ENCODE measurements at regions not wholly inside any gene's neighbourhood (a gene's known extent, or its start where the extent isn't known, plus 50 kb on each side); places are given as distances from the start of the nearest gene placed in this dataset.
"Not testable (repeated sequence)": the region's sequence is repeated elsewhere in the genome, so short reads cannot be mapped to it uniquely, and the experiment has no call there.

DNA sequence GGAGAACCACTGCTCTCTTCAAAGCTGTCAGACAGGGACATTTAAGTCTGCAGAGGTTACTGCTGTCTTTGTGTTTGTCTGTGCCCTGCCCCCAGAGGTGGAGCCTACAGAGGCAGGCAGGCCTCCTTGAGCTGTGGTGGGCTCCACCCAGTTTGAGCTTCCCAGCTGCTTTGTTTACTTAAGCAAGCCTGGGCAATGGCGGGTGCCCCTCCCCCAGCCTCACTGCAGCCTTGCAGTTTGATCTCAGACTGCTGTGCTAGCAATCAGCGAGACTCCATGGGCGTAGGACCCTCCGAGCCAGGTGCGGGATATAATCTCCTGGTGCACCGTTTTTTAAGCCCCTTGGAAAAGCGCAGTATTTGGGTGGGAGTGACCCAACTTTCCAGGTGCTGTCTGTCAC is 290.6 kb upstream of the MEIS1 start:
- not testable (repeated sequence) for H2BK120ac ChIP-seq (ENCODE audit: low read depth, low read length); H3K27ac ChIP-seq (ENCODE audit: low read depth, low read length); H3K4me3 ChIP-seq (ENCODE audit: low read length); H3K4me1 ChIP-seq (ENCODE audit: control insufficient read depth, low read depth, low read length); H3K9ac ChIP-seq (ENCODE audit: low read length); H3K27me3 ChIP-seq (ENCODE audit: insufficient read depth, low read length, poor library complexity); H3K23ac ChIP-seq (ENCODE audit: low read length); H4K5ac ChIP-seq (ENCODE audit: low read length); H2BK15ac ChIP-seq (replicated peaks; ENCODE audit: low read depth); H3K56ac ChIP-seq (ENCODE audit: low read length); H3K79me1 ChIP-seq (ENCODE audit: low read length); H4K8ac ChIP-seq (ENCODE audit: low read depth, low read length); H3K4ac ChIP-seq (ENCODE audit: low read depth, low read length); H3K18ac ChIP-seq (ENCODE audit: low read length); DNase-seq; H3K36me3 ChIP-seq (ENCODE audit: control insufficient read depth, insufficient read depth, low read length); H2AK5ac ChIP-seq (ENCODE audit: low read length); H2BK5ac ChIP-seq (ENCODE audit: low read length); H3K79me2 ChIP-seq (ENCODE audit: control insufficient read depth, insufficient read depth, low read length); H3K4me2 ChIP-seq (ENCODE audit: low read length)
- no CpG with 5 or more reads among the region's 7 CpGs for WGBS (ENCODE audit: extremely low coverage, insufficient coverage, low lambda C conversion rate)

DNA sequence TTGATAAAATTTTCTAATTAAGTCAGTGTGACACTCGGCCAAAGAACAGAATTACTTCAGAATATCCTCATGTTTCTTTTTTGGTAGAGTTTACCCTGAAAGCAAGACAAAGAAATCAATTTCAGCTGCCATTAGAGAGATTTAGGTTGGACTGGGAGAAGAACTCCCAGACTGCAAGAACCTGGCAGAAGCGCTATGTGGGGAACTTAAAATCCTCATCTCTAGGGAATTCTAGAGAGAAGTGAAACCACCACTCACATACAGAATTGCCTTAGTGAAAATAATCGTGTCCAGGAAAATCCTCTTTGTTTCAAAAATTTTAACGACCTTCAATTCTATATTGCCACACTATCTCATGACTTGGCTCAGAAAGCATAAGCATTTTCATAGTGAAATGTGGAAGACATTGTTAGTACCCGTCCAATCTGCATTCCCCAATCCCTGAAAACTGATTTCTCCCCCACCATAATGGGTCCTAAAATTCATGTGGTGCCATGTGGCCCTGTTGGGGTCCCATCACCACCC is 297.3 kb upstream of the MEIS1 start:
- H3K18ac ChIP-seq (ENCODE audit: low read length): no peak overlapping the region
- no peak overlapping the region for H3K56ac ChIP-seq (ENCODE audit: low read length)
- H3K23ac ChIP-seq (ENCODE audit: low read length): no peak overlapping the region
- H3K4me2 ChIP-seq (ENCODE audit: low read length): no peak overlapping the region
- H2BK5ac ChIP-seq (ENCODE audit: low read length): no peak overlapping the region
- H3K4me3 ChIP-seq (ENCODE audit: low read length): no peak overlapping the region
- H4K5ac ChIP-seq (ENCODE audit: low read length): no peak overlapping the region
- H2AK5ac ChIP-seq (ENCODE audit: low read length): no peak overlapping the region
- no CpG with 5 or more reads among the region's 5 CpGs for WGBS (ENCODE audit: extremely low coverage, insufficient coverage, low lambda C conversion rate)
- no peaks in the 10 kb centered on the region for H3K79me1 ChIP-seq (ENCODE audit: low read length)
- H2BK15ac ChIP-seq (replicated peaks; ENCODE audit: low read depth): no peak overlapping the region
- H2BK120ac ChIP-seq (ENCODE audit: low read depth, low read length): no peak overlapping the region
- no peak overlapping the region for H3K9ac ChIP-seq (ENCODE audit: low read length)
- no peaks in the 10 kb centered on the region for H3K36me3 ChIP-seq (ENCODE audit: control insufficient read depth, insufficient read depth, low read length)
- no peaks in the 10 kb centered on the region for H3K79me2 ChIP-seq (ENCODE audit: control insufficient read depth, insufficient read depth, low read length)
- H4K8ac ChIP-seq (ENCODE audit: low read depth, low read length): no peak overlapping the region
- no peak overlapping the region for H3K27ac ChIP-seq (ENCODE audit: low read depth, low read length)
- H3K4ac ChIP-seq (ENCODE audit: low read depth, low read length): no peak overlapping the region
- no peaks in the 10 kb centered on the region for H3K27me3 ChIP-seq (ENCODE audit: insufficient read depth, low read length, poor library complexity)
- no peaks in the 10 kb centered on the region for H3K4me1 ChIP-seq (ENCODE audit: control insufficient read depth, low read depth, low read length)
- DNase-seq: no peak

DNA sequence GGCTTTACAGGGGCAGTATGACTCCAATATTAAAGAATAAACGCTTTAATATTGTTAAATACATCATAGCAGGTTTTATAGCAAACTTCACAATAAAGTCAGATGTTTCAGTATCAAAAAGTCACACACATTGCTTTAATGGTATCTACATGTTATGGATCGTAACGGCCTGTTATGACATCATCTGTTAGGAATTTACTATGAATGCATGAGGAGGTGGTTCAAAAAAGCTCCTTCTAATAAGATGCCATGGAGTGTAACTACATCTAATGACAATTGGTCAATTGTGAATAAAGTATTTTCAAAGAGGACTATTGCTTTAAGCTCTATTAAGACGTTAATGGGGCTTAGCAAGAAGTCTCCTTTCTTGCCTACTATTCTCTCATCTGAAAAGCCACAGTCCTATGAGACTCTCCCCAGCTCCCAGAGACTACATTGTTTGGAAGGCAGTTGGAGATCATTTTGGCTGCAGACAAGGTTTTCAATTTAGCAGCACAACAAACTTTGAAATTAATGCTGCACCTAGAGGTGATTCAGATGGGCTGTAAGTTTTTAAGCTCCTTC is 300.7 kb upstream of the MEIS1 start:
- H3K79me2 ChIP-seq (ENCODE audit: control insufficient read depth, insufficient read depth, low read length): no peaks in the 10 kb centered on the region
- H3K27ac ChIP-seq (ENCODE audit: low read depth, low read length): no peak overlapping the region

DNA sequence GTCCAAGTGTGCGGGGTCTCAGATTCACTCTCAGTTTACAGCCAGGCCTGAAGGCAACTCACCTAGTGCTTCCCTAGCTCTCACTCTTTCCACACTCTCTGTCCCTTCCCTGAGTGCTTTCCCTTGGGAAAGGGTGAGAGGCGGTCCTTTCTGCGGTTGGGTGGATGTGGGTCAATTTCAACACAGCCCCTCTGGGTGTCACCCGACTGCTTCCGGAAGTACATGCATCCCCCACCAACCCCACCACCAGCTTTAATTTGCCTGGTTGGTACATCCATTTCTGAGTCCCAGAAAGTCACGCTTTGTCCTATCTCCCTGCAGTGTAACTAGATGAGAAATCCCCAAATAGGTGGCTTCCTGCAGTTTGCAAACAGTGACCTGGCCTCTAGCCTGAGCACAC is 307.3 kb upstream of the MEIS1 start:
- no CpG with 5 or more reads among the region's 6 CpGs for WGBS (ENCODE audit: extremely low coverage, insufficient coverage, low lambda C conversion rate)
- H3K9ac ChIP-seq (ENCODE audit: low read length): no peak overlapping the region
- no peak overlapping the region for H4K8ac ChIP-seq (ENCODE audit: low read depth, low read length)
- no peaks in the 10 kb centered on the region for H3K79me2 ChIP-seq (ENCODE audit: control insufficient read depth, insufficient read depth, low read length)
- H3K27ac ChIP-seq (ENCODE audit: low read depth, low read length): no peak overlapping the region
- H3K36me3 ChIP-seq (ENCODE audit: control insufficient read depth, insufficient read depth, low read length): no peaks in the 10 kb centered on the region
- H2BK120ac ChIP-seq (ENCODE audit: low read depth, low read length): no peak overlapping the region
- no peak overlapping the region for H3K4me2 ChIP-seq (ENCODE audit: low read length)
- no peak overlapping the region for H2AK5ac ChIP-seq (ENCODE audit: low read length)
- no peak overlapping the region for H3K4me3 ChIP-seq (ENCODE audit: low read length)
- no peak overlapping the region for H2BK5ac ChIP-seq (ENCODE audit: low read length)
- no peak overlapping the region for H2BK15ac ChIP-seq (replicated peaks; ENCODE audit: low read depth)
- no peaks in the 10 kb centered on the region for H3K79me1 ChIP-seq (ENCODE audit: low read length)
- H3K4me1 ChIP-seq (ENCODE audit: control insufficient read depth, low read depth, low read length): no peaks in the 10 kb centered on the region
- H3K23ac ChIP-seq (ENCODE audit: low read length): no peak overlapping the region
- no peak overlapping the region for H3K18ac ChIP-seq (ENCODE audit: low read length)
- H3K56ac ChIP-seq (ENCODE audit: low read length): no peak overlapping the region
- H3K4ac ChIP-seq (ENCODE audit: low read depth, low read length): no peak overlapping the region
- peak; percentile 9 for DNase-seq
- H3K27me3 ChIP-seq (ENCODE audit: insufficient read depth, low read length, poor library complexity): no peaks in the 10 kb centered on the region
- H4K5ac ChIP-seq (ENCODE audit: low read length): no peak overlapping the region

More for the DNA sequence above, 300.7 kb upstream of the MEIS1 start:
- H3K79me1 ChIP-seq (ENCODE audit: low read length): no peaks in the 10 kb centered on the region
- peak; percentile 40 for DNase-seq
- H3K9ac ChIP-seq (ENCODE audit: low read length): no peak overlapping the region
- no peak overlapping the region for H2BK15ac ChIP-seq (replicated peaks; ENCODE audit: low read depth)
- H3K4ac ChIP-seq (ENCODE audit: low read depth, low read length): no peak overlapping the region
- H3K18ac ChIP-seq (ENCODE audit: low read length): no peak overlapping the region
- no peak overlapping the region for H3K56ac ChIP-seq (ENCODE audit: low read length)
- H2BK120ac ChIP-seq (ENCODE audit: low read depth, low read length): no peak overlapping the region
- no peaks in the 10 kb centered on the region for H3K4me1 ChIP-seq (ENCODE audit: control insufficient read depth, low read depth, low read length)
- H3K23ac ChIP-seq (ENCODE audit: low read length): no peak overlapping the region
- no peak overlapping the region for H2BK5ac ChIP-seq (ENCODE audit: low read length)
- H3K27me3 ChIP-seq (ENCODE audit: insufficient read depth, low read length, poor library complexity): no peaks in the 10 kb centered on the region
- H3K4me3 ChIP-seq (ENCODE audit: low read length): no peak overlapping the region
- H3K36me3 ChIP-seq (ENCODE audit: control insufficient read depth, insufficient read depth, low read length): no peaks in the 10 kb centered on the region
- H3K4me2 ChIP-seq (ENCODE audit: low read length): no peak overlapping the region
- no CpG with 5 or more reads among the region's 4 CpGs for WGBS (ENCODE audit: extremely low coverage, insufficient coverage, low lambda C conversion rate)
- no peak overlapping the region for H4K5ac ChIP-seq (ENCODE audit: low read length)
- H2AK5ac ChIP-seq (ENCODE audit: low read length): no peak overlapping the region
- no peak overlapping the region for H4K8ac ChIP-seq (ENCODE audit: low read depth, low read length)

DNA sequence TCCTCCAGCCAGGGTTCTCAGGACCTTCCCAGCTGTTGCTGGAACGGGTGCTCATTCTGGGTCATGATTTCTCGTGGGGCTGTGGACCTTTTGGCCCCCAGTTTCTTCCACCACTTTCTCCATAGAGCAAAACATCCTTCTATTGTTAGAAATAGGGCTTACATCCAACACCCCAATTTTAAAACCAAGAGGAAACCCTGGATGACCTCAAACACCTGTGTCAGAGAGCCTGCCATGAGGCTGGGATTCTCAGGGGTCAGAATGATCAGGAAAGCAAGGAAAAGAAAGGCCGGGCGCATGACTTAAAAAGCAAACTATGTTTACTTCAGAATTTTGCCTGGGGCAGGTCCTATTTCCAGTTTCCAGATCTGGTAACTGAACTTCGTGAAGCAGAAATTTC is 307.9 kb upstream of the MEIS1 start:
- H4K5ac ChIP-seq (ENCODE audit: low read length): no peak overlapping the region
- no peak overlapping the region for H3K18ac ChIP-seq (ENCODE audit: low read length)
- H3K56ac ChIP-seq (ENCODE audit: low read length): no peak overlapping the region
- no peaks in the 10 kb centered on the region for H3K4me1 ChIP-seq (ENCODE audit: control insufficient read depth, low read depth, low read length)
- no peak overlapping the region for H3K4me2 ChIP-seq (ENCODE audit: low read length)
- H3K27ac ChIP-seq (ENCODE audit: low read depth, low read length): no peak overlapping the region
- no peak overlapping the region for H2AK5ac ChIP-seq (ENCODE audit: low read length)
- no peak overlapping the region for H3K9ac ChIP-seq (ENCODE audit: low read length)
- H2BK5ac ChIP-seq (ENCODE audit: low read length): no peak overlapping the region
- WGBS (ENCODE audit: extremely low coverage, insufficient coverage, low lambda C conversion rate): no CpG with 5 or more reads among the region's 5 CpGs
- H3K23ac ChIP-seq (ENCODE audit: low read length): no peak overlapping the region
- no peaks in the 10 kb centered on the region for H3K79me2 ChIP-seq (ENCODE audit: control insufficient read depth, insufficient read depth, low read length)
- H4K8ac ChIP-seq (ENCODE audit: low read depth, low read length): no peak overlapping the region
- no peaks in the 10 kb centered on the region for H3K79me1 ChIP-seq (ENCODE audit: low read length)
- H2BK15ac ChIP-seq (replicated peaks; ENCODE audit: low read depth): no peak overlapping the region
- no peak overlapping the region for H3K4ac ChIP-seq (ENCODE audit: low read depth, low read length)
- H2BK120ac ChIP-seq (ENCODE audit: low read depth, low read length): no peak overlapping the region
- no peaks in the 10 kb centered on the region for H3K27me3 ChIP-seq (ENCODE audit: insufficient read depth, low read length, poor library complexity)
- H3K4me3 ChIP-seq (ENCODE audit: low read length): no peak overlapping the region
- no peak for DNase-seq
- H3K36me3 ChIP-seq (ENCODE audit: control insufficient read depth, insufficient read depth, low read length): no peaks in the 10 kb centered on the region

DNA sequence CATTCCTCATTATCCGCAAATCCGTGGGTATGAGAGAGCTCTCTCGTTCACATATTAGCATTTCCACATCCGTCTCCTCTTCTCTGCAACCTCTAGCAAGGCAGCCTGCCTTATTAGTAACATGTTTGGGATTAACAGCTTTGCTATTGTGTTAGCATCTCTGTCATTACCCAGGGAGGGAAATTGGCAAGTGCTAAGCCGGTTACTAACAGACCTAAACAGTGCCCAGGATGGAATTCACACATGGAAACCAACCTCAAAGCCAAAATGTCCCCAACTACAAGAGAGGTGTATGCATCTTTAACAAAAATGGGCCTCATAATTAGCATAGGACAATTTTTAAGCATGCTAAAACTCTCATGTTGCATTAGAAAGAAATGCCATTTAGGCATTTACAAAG is 309.0 kb upstream of the MEIS1 start:
- WGBS (ENCODE audit: extremely low coverage, insufficient coverage, low lambda C conversion rate): no CpG with 5 or more reads among the region's 5 CpGs
- peak; percentile 9 for DNase-seq
- no peak overlapping the region for H2BK120ac ChIP-seq (ENCODE audit: low read depth, low read length)

More for the DNA sequence above, 309.0 kb upstream of the MEIS1 start:
- Histone ChIP-seq H3K36me3 (ENCODE audit: control insufficient read depth, insufficient read depth, low read length) (no peaks in the 10 kb centered on the region), H4K5ac (ENCODE audit: low read length) (no peak overlapping the region), H3K4ac (ENCODE audit: low read depth, low read length) (no peak overlapping the region), H3K4me3 (ENCODE audit: low read length) (no peak overlapping the region), H3K18ac (ENCODE audit: low read length) (no peak overlapping the region), H3K4me2 (ENCODE audit: low read length) (no peak overlapping the region), H2BK15ac (replicated peaks; ENCODE audit: low read depth) (no peak overlapping the region), H2BK5ac (ENCODE audit: low read length) (no peak overlapping the region), H2AK5ac (ENCODE audit: low read length) (no peak overlapping the region), H3K4me1 (ENCODE audit: control insufficient read depth, low read depth, low read length) (peaks cover 1% of the 10 kb centered on the region), H3K23ac (ENCODE audit: low read length) (no peak overlapping the region), H4K8ac (ENCODE audit: low read depth, low read length) (no peak overlapping the region), H3K56ac (ENCODE audit: low read length) (no peak overlapping the region), H3K79me2 (ENCODE audit: control insufficient read depth, insufficient read depth, low read length) (no peaks in the 10 kb centered on the region), H3K27ac (ENCODE audit: low read depth, low read length) (no peak overlapping the region), H3K9ac (ENCODE audit: low read length) (no peak overlapping the region), H3K79me1 (ENCODE audit: low read length) (no peaks in the 10 kb centered on the region), H3K27me3 (ENCODE audit: insufficient read depth, low read length, poor library complexity) (no peaks in the 10 kb centered on the region)

Measured in mesendoderm (in vitro differentiated cells).